Germinal center (tissue), 1 donor: ENCODE measurements at regions not wholly inside any gene's neighbourhood (a gene's known extent, or its start where the extent isn't known, plus 50 kb on each side); places are given as distances from the start of the nearest gene placed in this dataset.
A peak's percentile ranks its signal among the peaks of the same experiment; 100 is the strongest.

ENCODE experiments used
- DNase-seq: peaks from one replicate; pipeline ENCODE4 v3.0.0; 2012; ENCODE audit warnings: mixed read lengths, low spot score

DNA sequence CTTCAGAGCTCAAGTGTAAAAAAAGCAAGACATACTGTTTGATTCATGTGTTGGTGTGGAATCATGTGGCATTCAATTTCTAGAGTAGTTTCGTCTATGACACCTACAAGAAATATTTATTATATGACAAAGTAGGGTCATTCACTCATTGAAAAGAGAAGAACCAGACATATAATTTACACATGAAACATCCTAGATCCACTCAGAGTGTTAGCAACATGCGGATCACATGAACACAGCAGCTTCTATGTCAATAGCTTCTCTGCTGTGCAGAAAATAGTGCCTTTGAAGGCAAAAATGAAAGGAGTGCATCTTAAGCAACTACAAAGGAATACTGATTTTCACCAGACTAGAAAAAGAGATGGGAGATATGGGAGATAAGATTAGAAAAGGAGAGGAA lies 569.8 kb downstream of the RPS29 start:
- no peak for DNase-seq

GRCh38 chr14:49014476-49014875 lies 571.7 kb downstream of the RPS29 start:
- no peak for DNase-seq

DNA sequence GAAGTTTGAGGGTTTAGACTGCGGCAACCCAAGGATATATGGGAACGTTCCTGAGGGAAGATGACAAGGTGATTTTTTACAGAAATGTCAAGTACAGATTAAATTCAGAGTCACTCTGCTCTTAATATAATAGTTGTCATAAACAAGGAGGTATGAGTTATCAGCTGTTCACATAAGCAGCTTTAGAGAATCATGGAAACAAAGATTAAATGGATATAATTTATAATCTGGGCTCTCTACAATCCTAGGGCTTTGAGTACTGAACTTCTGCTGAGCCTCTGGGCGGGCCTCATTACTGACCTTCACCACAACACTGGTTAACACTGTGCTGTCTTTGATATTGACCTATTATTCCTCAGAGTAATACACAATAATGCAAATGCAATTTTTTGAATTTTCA lies 577.8 kb downstream of the RPS29 start:
- DNase-seq, result no peak

GRCh38 chr14:48991141-48991540 lies 595.0 kb downstream of the RPS29 start:
- no peak for DNase-seq

GRCh38 chr14:48983351-48983888 lies 602.8 kb downstream of the RPS29 start:
- no peak for DNase-seq

GRCh38 chr14:48974994-48975393 lies 611.2 kb downstream of the RPS29 start:
- peak; percentile 1 for DNase-seq

DNA sequence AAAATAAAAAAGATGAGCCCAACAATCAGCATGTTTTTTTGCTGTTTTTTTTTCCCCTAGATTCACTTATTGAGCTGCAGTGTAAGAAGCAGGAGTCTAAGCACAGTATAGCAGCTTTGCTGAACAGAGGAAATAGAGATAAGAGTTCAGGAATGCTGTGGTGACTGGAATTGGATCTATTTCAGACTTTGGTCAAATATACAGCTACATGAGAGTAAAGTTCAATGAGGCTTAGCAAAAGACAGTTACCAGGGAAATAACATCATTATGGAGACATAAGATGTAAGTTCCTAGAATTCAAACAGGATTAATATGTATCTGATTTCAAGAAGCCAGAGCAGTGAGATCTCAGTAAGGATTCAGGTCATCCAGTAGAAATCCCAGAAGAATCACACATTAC lies 613.0 kb downstream of the RPS29 start:
- DNase-seq, result no peak

DNA sequence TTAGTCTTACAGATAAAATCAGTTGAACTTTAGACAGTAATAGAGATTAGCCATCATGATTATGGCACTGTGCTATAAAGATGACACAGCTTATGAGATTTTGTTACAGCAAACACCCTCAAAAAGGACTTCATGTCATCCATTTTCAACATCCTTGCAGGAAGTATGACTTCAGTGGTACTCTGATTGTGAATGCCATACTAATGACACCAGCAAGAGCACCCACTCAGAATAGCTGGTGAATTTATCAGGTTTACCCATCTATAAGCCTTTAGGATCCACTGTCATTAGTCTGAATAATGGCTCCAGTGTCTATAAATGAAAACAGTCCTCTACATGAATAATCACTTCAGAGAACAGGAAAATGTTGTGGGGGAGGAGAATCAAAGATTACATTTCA lies 615.2 kb downstream of the RPS29 start:
- DNase-seq, result no peak

- no peak for DNase-seq
These were observed 618.8 kb downstream of the RPS29 start for GRCh38 chr14:48967419-48967818.

DNA sequence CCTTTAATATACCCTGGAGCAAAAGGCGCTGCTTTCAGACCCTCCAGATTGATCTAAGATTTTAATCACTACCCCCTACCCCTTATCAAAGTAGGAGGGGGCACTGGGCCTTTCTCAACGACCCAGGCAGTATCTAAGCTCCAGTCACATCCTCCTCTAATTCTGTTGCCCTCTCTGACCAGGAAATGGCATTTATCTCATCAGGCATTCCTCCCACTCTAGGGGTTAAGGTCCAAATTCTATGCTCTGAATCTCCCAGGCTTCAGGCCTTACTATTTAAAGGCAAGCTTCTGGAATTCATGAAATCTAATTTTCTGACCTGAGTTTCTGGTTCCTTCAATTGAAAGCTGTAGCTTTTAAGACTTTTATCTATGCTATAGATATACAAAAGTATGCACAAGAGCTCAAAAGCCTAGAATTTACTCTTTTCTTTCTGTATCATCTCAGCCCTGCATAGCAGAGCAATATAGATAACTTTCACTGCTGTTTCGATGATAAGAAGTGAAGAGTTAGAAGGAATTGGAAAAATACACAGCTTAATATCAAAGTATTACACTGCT lies 622.9 kb downstream of the RPS29 start:
- DNase-seq, result no peak

GRCh38 chr14:48957486-48957885 lies 628.7 kb downstream of the RPS29 start:
- DNase-seq, result no peak

DNA sequence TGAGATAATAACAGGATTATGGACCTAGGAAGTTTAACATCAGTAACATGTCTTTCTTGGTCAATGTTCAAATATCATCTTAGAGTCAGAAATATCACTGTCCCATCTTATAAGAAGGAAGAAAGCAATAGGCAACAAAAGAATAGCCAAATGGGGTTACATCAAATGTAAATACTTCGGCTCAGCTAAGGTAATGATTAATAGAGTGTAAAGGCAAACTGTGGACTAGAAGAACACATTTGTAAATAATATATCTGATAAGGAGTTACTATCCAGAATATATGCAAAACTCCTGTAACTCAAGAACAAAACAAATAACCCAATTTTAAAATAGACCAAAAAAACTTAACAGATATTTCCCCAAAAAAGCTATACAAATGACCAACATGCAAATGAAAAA lies 630.3 kb downstream of the RPS29 start:
- no peak for DNase-seq

- no peak for DNase-seq
These were observed 631.7 kb downstream of the RPS29 start for GRCh38 chr14:48954446-48954845.

DNA sequence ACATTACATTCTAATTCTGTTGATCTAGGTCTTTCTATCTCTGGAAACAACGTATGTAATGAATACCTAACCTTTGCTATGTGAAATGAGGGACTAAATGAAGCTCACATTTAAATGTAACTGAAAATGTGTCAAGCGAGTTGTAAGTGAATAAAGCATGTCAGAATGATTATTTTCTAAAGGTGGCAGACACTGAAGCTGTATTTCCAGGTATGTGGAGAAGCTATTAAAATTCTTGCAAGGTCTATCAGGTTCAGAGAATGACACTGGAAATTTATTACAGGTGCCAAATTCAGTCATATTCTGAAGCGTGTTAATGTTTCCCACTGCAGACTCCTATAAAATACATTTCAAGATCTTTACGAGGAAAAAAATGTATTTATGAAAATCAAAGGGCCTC lies 641.4 kb downstream of the RPS29 start:
- DNase-seq, result no peak

- DNase-seq, result no peak
These were observed 642.3 kb downstream of the RPS29 start for GRCh38 chr14:48943913-48944312.

- DNase-seq, result no peak
These were observed 648.5 kb downstream of the RPS29 start for GRCh38 chr14:48937541-48938195.

DNA sequence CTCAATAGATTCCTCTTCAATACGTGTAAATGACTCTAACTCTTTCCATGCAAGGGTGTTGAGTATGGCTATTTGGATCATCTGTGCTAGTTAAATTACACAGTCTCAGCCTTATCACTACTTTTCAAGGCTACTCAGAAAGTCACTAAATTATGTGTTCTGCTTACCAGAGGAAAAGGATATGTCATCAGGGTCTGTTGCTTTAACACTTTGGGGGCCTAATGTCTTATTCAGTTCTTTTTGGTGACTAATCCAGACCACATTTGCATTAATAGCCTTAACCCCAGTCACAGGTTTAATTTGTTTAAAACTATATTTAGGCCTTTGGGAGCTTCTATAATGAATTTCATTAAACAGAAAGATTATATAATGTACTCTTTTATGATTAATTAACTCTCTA lies 649.3 kb downstream of the RPS29 start:
- no peak for DNase-seq

DNA sequence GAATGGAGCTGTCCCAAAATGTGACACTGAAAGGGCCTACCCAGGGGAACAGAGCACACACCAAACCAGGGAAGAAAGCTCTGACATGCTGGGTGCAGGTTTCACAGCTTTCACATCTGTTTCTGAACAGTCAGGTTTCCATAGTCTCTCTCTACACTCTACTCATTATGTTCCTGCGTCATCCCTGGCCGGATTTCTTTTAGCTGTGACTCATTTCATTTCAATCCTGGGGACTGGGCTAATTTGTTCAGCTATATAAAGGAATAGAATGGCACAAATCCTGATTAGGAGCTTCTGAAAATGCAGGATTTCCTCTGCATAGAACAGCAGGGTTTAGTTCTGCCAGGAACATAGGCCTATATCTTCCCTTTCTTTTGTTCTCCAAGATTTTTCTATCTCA lies 649.8 kb downstream of the RPS29 start:
- no peak for DNase-seq

GRCh38 chr14:48925184-48925583 lies 661.0 kb downstream of the RPS29 start:
- no peak for DNase-seq

DNA sequence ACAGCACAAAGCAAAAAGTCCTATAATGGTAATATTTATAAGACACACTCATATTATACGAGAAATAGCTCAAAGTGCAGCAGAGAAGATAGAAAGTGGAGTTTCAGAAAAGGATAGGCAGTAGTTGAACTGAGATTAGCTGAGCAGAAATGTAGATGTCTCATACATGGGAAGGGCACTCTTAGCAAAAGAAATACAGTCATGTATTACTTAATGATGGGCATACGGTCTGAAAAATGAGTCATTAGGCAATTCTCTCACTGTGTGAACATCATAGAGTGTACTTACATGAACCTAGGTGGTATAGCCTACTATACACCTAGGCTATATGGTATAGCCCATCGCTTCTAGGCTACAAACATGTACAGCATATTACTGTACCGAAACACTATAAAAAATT lies 671.3 kb downstream of the RPS29 start:
- no peak for DNase-seq

DNA sequence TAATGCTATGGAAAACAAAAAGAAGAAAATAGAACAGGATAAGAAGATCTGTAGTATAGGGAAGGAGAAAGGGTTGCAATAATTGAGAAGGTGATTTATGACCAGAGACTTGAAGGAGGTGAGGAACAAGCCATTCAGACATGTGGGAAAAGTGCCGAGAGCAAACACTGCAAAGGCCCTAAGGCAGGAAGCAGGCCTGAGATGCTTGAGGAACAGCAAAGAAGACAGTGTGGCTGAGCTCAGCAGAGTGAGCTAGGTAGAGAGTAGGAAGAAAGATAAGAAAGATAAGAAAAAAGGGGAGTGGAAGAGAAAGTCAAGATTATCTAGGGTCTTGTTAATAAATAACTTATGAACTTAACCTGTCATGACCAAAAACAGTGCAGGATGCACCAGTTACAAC lies 671.8 kb downstream of the RPS29 start:
- no peak for DNase-seq

GRCh38 chr14:48900565-48900964 lies 685.6 kb downstream of the RPS29 start:
- DNase-seq, result no peak

- DNase-seq, result no peak
These were observed 695.8 kb downstream of the RPS29 start for GRCh38 chr14:48890333-48890732.

DNA sequence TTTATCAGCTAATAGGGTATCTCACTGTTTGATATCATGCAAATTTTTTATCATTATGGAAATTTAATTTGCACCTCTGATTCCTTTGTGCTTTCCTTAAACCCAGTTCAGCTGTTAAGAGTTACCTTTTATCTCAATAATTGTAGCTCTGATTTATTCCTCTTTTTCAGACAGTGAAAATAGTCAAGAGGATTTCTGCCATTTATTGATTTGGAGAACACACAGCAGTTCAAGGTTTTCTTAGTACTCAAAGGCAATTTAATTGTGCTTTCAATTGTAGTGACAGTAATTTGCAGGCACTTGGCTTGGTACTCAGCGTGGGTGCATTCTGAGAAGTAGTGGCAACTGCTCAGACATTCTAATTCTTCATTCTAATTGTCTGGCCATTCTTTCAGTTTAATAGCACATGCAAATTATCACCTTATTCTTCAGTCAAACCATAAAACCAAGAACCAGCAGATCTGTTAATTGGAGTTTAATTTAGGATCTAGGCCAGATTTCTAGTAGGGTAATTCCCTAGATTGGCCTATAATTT lies 709.3 kb downstream of the RPS29 start:
- DNase-seq, result no peak
